HEK293T (cell line): ENCODE measurements at regions not wholly inside any gene's neighbourhood (a gene's known extent, or its start where the extent isn't known, plus 50 kb on each side); places are given as distances from the start of the nearest gene placed in this dataset.

Experiments used
- CTCF ChIA-PET: fragments of 350-600 bp; formaldehyde crosslinking; extraction: SDS; loops from one replicate; lab custom pipeline; 2021; ENCODE audit warnings: antibody characterized with exemption, inconsistent platforms; lab: Yijun Ruan, JAX
- POLR2A ChIA-PET: fragments of 350-600 bp; formaldehyde crosslinking; extraction: SDS; loops from one replicate; lab custom pipeline; 2020; ENCODE audit warnings: antibody characterized with exemption, inconsistent platforms; lab: Yijun Ruan, JAX
- DNase-seq: peaks from one replicate; pipeline ENCODE4 v3.0.0; 2012; ENCODE audit warnings: mixed read lengths; ENCODE audit errors: extremely low spot score
- ARNT ChIP-seq: fragments of 450-650 bp; IDR thresholded peaks from 2 replicates; pipeline ENCODE4 v1.6.1; 2017; ENCODE audit warnings: mild to moderate bottlenecking
- BHLHE40 ChIP-seq: fragments of 450-650 bp; IDR thresholded peaks from 2 replicates; pipeline ENCODE4 v1.6.1; 2016; ENCODE audit warnings: mild to moderate bottlenecking, moderate library complexity, borderline replicate concordance
- CTBP1 ChIP-seq: fragments of 450-650 bp; IDR thresholded peaks from 2 replicates; pipeline ENCODE4 v1.6.1; 2016; ENCODE audit warnings: borderline replicate concordance
- ELF4 ChIP-seq: fragments of 450-650 bp; IDR thresholded peaks from 2 replicates; pipeline ENCODE4 v1.6.1; 2017; ENCODE audit warnings: antibody characterized with exemption
- FOXA1 ChIP-seq: fragments of 450-650 bp; IDR thresholded peaks from 2 replicates; pipeline ENCODE4 v1.6.1; 2016; ENCODE audit warnings: mild to moderate bottlenecking
- FOXK2 ChIP-seq: fragments of 450-650 bp; IDR thresholded peaks from 2 replicates; pipeline ENCODE4 v1.6.1; 2016; ENCODE audit warnings: mild to moderate bottlenecking
- FOXM1 ChIP-seq: fragments of 450-650 bp; IDR thresholded peaks from 2 replicates; pipeline ENCODE4 v1.6.1; 2017; ENCODE audit warnings: mild to moderate bottlenecking, borderline replicate concordance
- HDGF ChIP-seq: fragments of 450-650 bp; IDR thresholded peaks from 2 replicates; pipeline ENCODE4 v1.6.1; 2017; ENCODE audit warnings: antibody characterized with exemption, borderline replicate concordance
- L3MBTL2 ChIP-seq: fragments of 450-650 bp; conservative IDR thresholded peaks from 2 replicates; pipeline ENCODE4 v1.6.1; 2016; ENCODE audit warnings: mild to moderate bottlenecking
- LEF1 ChIP-seq: fragments of 450-650 bp; IDR thresholded peaks from 2 replicates; pipeline ENCODE4 v1.6.1; 2017; ENCODE audit warnings: mild to moderate bottlenecking, borderline replicate concordance
- NFRKB ChIP-seq: fragments of 450-650 bp; IDR thresholded peaks from 2 replicates; pipeline ENCODE4 v1.6.1; 2016; ENCODE audit warnings: mild to moderate bottlenecking, moderate library complexity
- PKNOX1 ChIP-seq: fragments of 450-650 bp; IDR thresholded peaks from 2 replicates; pipeline ENCODE4 v1.6.1; 2016
- SP1 ChIP-seq: fragments of 450-650 bp; IDR thresholded peaks from 2 replicates; pipeline ENCODE4 v1.6.1; 2017
- SUZ12 ChIP-seq: fragments of 450-650 bp; IDR thresholded peaks from 2 replicates; pipeline ENCODE4 v1.6.1; 2016; ENCODE audit warnings: mild to moderate bottlenecking
- TARDBP ChIP-seq: fragments of 450-650 bp; IDR thresholded peaks from 2 replicates; pipeline ENCODE4 v1.6.1; 2016
- ZNF384 ChIP-seq: fragments of 450-650 bp; IDR thresholded peaks from 2 replicates; pipeline ENCODE4 v1.6.1; 2016

GRCh38 chrX:119343856-119344255 is 55.3 kb upstream of the SLC25A43 start:
- no peak for TF ChIP-seq BHLHE40
- TF ChIP-seq SUZ12: no peak
- no peak for TF ChIP-seq FOXA1
- TF ChIP-seq ZNF384: no peak
- no peak for TF ChIP-seq FOXM1
- TF ChIP-seq HDGF: no peak
- no peak for TF ChIP-seq SP1
- TF ChIP-seq PKNOX1: no peak
- TF ChIP-seq ARNT: no peak
- no peak for TF ChIP-seq LEF1
- no peak for TF ChIP-seq ELF4
- TF ChIP-seq CTBP1: no peak
- no peak for TF ChIP-seq L3MBTL2
- TF ChIP-seq FOXK2: no peak
- TF ChIP-seq NFRKB: no peak
- TF ChIP-seq TARDBP: no peak
- CTCF ChIA-PET: interaction anchor here (0.7 kb wide), 1 partner anchor 413 kb away, joined by 3 read pairs; no protein-coding TSS in a partner anchor
- DNase-seq: no peak
- POLR2A ChIA-PET: no interaction called here
